IMR-90 (cell line): ENCODE measurements at regions not wholly inside any gene's neighbourhood (a gene's known extent, or its start where the extent isn't known, plus 50 kb on each side); places are given as distances from the start of the nearest gene placed in this dataset.

Experiments
- ATAC-seq: fragments of 200-7000 bp; cut with Tn5 transposase; 2 replicates; pipeline ENCODE4 v1.9.1; 2020; ENCODE audit warnings: low read depth, mild to moderate bottlenecking, moderate library complexity
- BruUV-seq: library from RNA; stranded (reverse); fragments of 400-500 nt; replicated peaks from 2 replicates; lab custom pipeline; 2021; lab: Mats Ljungman, UMichigan
- CTCF ChIA-PET: fragments of 300-600 bp; formaldehyde crosslinking; extraction: SDS; loops from one replicate; lab custom pipeline; 2021; ENCODE audit warnings: antibody characterized with exemption; lab: Yijun Ruan, JAX
- POLR2A ChIA-PET: fragments of 300-600 bp; sonication (Branson Sonifier 250); formaldehyde crosslinking; loops from one replicate; lab custom pipeline; 2022; ENCODE audit warnings: antibody characterized with exemption; ENCODE audit not compliant: unreplicated experiment; lab: Charles Lee
- DNase-seq: peaks from one replicate; pipeline ENCODE4 v3.0.0; 2013
- H2AFZ ChIP-seq: replicated peaks from 2 replicates; pipeline ENCODE3; 2013; ENCODE audit warnings: low read length, mild to moderate bottlenecking; ENCODE audit not compliant: poor library complexity
- H2AK5ac ChIP-seq: 2 replicates; pipeline ENCODE4 v1.6.1; 2013; ENCODE audit warnings: low read depth, low read length, inconsistent platforms
- H2AK9ac ChIP-seq: replicated peaks from 2 replicates; pipeline ENCODE3; 2013; ENCODE audit warnings: mild to moderate bottlenecking, low read depth, low read length, moderate library complexity; ENCODE audit not compliant: poor library complexity
- H2BK120ac ChIP-seq: 2 replicates; pipeline ENCODE4 v1.6.1; 2013; ENCODE audit warnings: low read depth, low read length, inconsistent platforms
- H2BK15ac ChIP-seq: 3 replicates; pipeline ENCODE4 v1.6.1; 2013; ENCODE audit warnings: low read depth, low read length, inconsistent platforms
- H2BK20ac ChIP-seq: 2 replicates; pipeline ENCODE4 v1.6.1; 2013; ENCODE audit warnings: low read depth, mild to moderate bottlenecking, inconsistent platforms, low read length, moderate library complexity
- H2BK5ac ChIP-seq: 2 replicates; pipeline ENCODE4 v1.6.1; 2013; ENCODE audit warnings: mild to moderate bottlenecking, low read depth, low read length, inconsistent platforms; ENCODE audit not compliant: poor library complexity, severe bottlenecking
- H3K14ac ChIP-seq: replicated peaks from 2 replicates; pipeline ENCODE4 v1.6.1; 2013; ENCODE audit warnings: low read depth, low read length, inconsistent platforms
- H3K18ac ChIP-seq: 2 replicates; pipeline ENCODE4 v1.6.1; 2013; ENCODE audit warnings: low read depth, low read length, control low read depth
- H3K23ac ChIP-seq: 2 replicates; pipeline ENCODE4 v1.6.1; 2013; ENCODE audit warnings: low read depth, low read length, inconsistent platforms
- H3K27ac ChIP-seq: 2 replicates; pipeline ENCODE4 v1.5.1; 2013; ENCODE audit warnings: mild to moderate bottlenecking, control low read depth, low read length; ENCODE audit not compliant: insufficient read depth
- H3K27me3 ChIP-seq: 2 replicates; pipeline ENCODE4 v1.6.1; 2013; ENCODE audit warnings: low read length; ENCODE audit not compliant: control insufficient read depth, insufficient read depth
- H3K36me3 ChIP-seq: 2 replicates; pipeline ENCODE4 v1.6.1; 2013; ENCODE audit warnings: low read length, mixed read lengths; ENCODE audit not compliant: control insufficient read depth, insufficient read depth
- H3K4ac ChIP-seq: 2 replicates; pipeline ENCODE4 v1.6.1; 2013; ENCODE audit warnings: low read depth, low read length, inconsistent platforms
- H3K4me1 ChIP-seq: 2 replicates; pipeline ENCODE4 v1.6.1; 2013; ENCODE audit warnings: low read length, mixed read lengths; ENCODE audit not compliant: control insufficient read depth, insufficient read depth
- H3K4me2 ChIP-seq: 2 replicates; pipeline ENCODE4 v1.6.1; 2013; ENCODE audit warnings: low read depth, mild to moderate bottlenecking, control low read depth, low read length, moderate library complexity
- H3K4me3 ChIP-seq: 2 replicates; pipeline ENCODE4 v1.5.1; 2013; ENCODE audit warnings: low read depth, mild to moderate bottlenecking, control low read depth, low read length, moderate library complexity; ENCODE audit not compliant: insufficient read depth
- H3K56ac ChIP-seq: 2 replicates; pipeline ENCODE4 v1.6.1; 2013; ENCODE audit warnings: low read length, inconsistent platforms; ENCODE audit not compliant: insufficient read depth; ENCODE audit errors: extremely low read depth
- H3K79me1 ChIP-seq, 2 experiments: 2 replicates each; pipeline ENCODE4 v1.6.1; 2013; ENCODE audit warnings: low read length in 2 of 2, inconsistent platforms in 1 of 2, low read depth in 1 of 2
- H3K9ac ChIP-seq: 2 replicates; pipeline ENCODE4 v1.6.1; 2013; ENCODE audit warnings: low read depth, low read length, control low read depth
- H3K9me1 ChIP-seq: 2 replicates; pipeline ENCODE4 v1.6.1; 2013; ENCODE audit warnings: low read length, inconsistent platforms; ENCODE audit not compliant: insufficient read depth
- H3K9me3 ChIP-seq: 2 replicates; pipeline ENCODE4 v1.6.1; 2013; ENCODE audit warnings: low read length; ENCODE audit not compliant: control insufficient read depth, insufficient read depth
- H4K20me1 ChIP-seq: 2 replicates; pipeline ENCODE4 v1.6.1; 2013; ENCODE audit warnings: low read length, inconsistent platforms; ENCODE audit not compliant: insufficient read depth
- H4K5ac ChIP-seq: 2 replicates; pipeline ENCODE4 v1.6.1; 2013; ENCODE audit warnings: mild to moderate bottlenecking, low read depth, low read length, control low read depth
- H4K8ac ChIP-seq, 2 experiments: 2 replicates each; pipeline ENCODE4 v1.6.1; 2013; ENCODE audit warnings: low read depth in 2 of 2, low read length in 2 of 2, control low read depth in 1 of 2, inconsistent platforms in 1 of 2
- H4K91ac ChIP-seq: 2 replicates; pipeline ENCODE4 v1.6.1; 2013; ENCODE audit warnings: low read depth, low read length, inconsistent platforms; ENCODE audit not compliant: insufficient read depth
- BHLHE40 ChIP-seq: fragments of 150-350 bp; IDR thresholded peaks from 2 replicates; pipeline ENCODE4 v1.6.1; 2016; ENCODE audit warnings: mild to moderate bottlenecking, low read depth, low read length
- CEBPB ChIP-seq: IDR thresholded peaks from 2 replicates; pipeline ENCODE4 v1.6.1; 2012; ENCODE audit warnings: low read depth, low read length, improper control_type of control experiment
- CHD1 ChIP-seq: IDR thresholded peaks from 2 replicates; pipeline ENCODE4 v1.6.1; 2012; ENCODE audit warnings: low read depth, low read length, improper control_type of control experiment
- ELK1 ChIP-seq: fragments of 150-350 bp; IDR thresholded peaks from 2 replicates; pipeline ENCODE4 v1.6.1; 2016; ENCODE audit warnings: low read depth, mild to moderate bottlenecking, low read length, moderate library complexity, borderline replicate concordance
- FOS ChIP-seq: fragments of 150-350 bp; IDR thresholded peaks from 2 replicates; pipeline ENCODE4 v1.6.1; 2016; ENCODE audit warnings: low read depth, low read length
- MAFK ChIP-seq: IDR thresholded peaks from 2 replicates; pipeline ENCODE4 v1.6.1; 2012; ENCODE audit warnings: low read depth, low read length, improper control_type of control experiment
- MAZ ChIP-seq: IDR thresholded peaks from 2 replicates; pipeline ENCODE4 v1.6.1; 2012; ENCODE audit warnings: low read depth, mild to moderate bottlenecking, low read length, improper control_type of control experiment, moderate library complexity, borderline replicate concordance
- MXI1 ChIP-seq: IDR thresholded peaks from 2 replicates; pipeline ENCODE4 v1.6.1; 2012; ENCODE audit warnings: low read depth, mild to moderate bottlenecking, low read length, moderate library complexity, borderline replicate concordance
- NFE2L2 ChIP-seq: fragments of 150-350 bp; IDR thresholded peaks from 2 replicates; pipeline ENCODE4 v1.6.1; 2016; ENCODE audit warnings: low read depth, mild to moderate bottlenecking, low read length
- POLR2A ChIP-seq: IDR thresholded peaks from 2 replicates; pipeline ENCODE4 v1.6.1; 2012; ENCODE audit warnings: mild to moderate bottlenecking, low read depth, low read length
- RAD21 ChIP-seq: IDR thresholded peaks from 2 replicates; pipeline ENCODE4 v1.6.1; 2012; ENCODE audit warnings: low read length, improper control_type of control experiment
- RCOR1 ChIP-seq: IDR thresholded peaks from 2 replicates; pipeline ENCODE4 v1.6.1; 2012; ENCODE audit warnings: mild to moderate bottlenecking, low read length, improper control_type of control experiment; ENCODE audit not compliant: insufficient replicate concordance
- RFX5 ChIP-seq: IDR thresholded peaks from 2 replicates; pipeline ENCODE4 v1.8.0; 2012; ENCODE audit warnings: low read depth, mild to moderate bottlenecking, low read length, moderate library complexity
- SMC3 ChIP-seq: fragments of 150-350 bp; IDR thresholded peaks from 2 replicates; pipeline ENCODE4 v1.6.1; 2016; ENCODE audit warnings: low read depth, mild to moderate bottlenecking, antibody characterized with exemption, low read length, moderate library complexity
- USF2 ChIP-seq: fragments of 150-350 bp; IDR thresholded peaks from 2 replicates; pipeline ENCODE4 v1.6.1; 2017; ENCODE audit warnings: mild to moderate bottlenecking, antibody characterized with exemption, low read length, low read depth
- WGBS, 2 experiments: methylation state at CpG; one replicate each; pipeline versions ENCODE4 v1.1.5 to v1.1.7; 2013; ENCODE audit warnings: missing lambda C conversion rate in 2 of 2; ENCODE audit not compliant: insufficient read length in 1 of 2; ENCODE audit errors: extremely low coverage in 2 of 2; 5-methylcytosine and 5-hydroxymethylcytosine counted together
- dilution Hi-C: fragments of 300-500 bp; cut with HindIII; formaldehyde crosslinking; loops from one replicate; pipeline ENCODE4 v1.14.3; 2018; ENCODE audit warnings: low sequenced_read_pairs; ENCODE audit not compliant: unreplicated experiment
- in situ Hi-C: fragments of 300-500 bp; cut with MboI; formaldehyde crosslinking; loops from 3 replicates; pipeline ENCODE4 v1.14.3; 2019; ENCODE audit warnings: low sequenced_read_pairs, inconsistent platforms, mixed read lengths
- intact Hi-C: fragments of 100-400 bp; cut with micrococcal nuclease; formaldehyde crosslinking; loops from 2 replicates; pipeline ENCODE4 v1.10.0; 2022
- TF ChIP-seq, protein P1 (sequence below): conservative IDR thresholded peaks from 2 replicates; pipeline ENCODE4 v1.5.1; 2012; ENCODE audit warnings: mild to moderate bottlenecking, low read depth, low read length, improper control_type of control experiment

DNA sequence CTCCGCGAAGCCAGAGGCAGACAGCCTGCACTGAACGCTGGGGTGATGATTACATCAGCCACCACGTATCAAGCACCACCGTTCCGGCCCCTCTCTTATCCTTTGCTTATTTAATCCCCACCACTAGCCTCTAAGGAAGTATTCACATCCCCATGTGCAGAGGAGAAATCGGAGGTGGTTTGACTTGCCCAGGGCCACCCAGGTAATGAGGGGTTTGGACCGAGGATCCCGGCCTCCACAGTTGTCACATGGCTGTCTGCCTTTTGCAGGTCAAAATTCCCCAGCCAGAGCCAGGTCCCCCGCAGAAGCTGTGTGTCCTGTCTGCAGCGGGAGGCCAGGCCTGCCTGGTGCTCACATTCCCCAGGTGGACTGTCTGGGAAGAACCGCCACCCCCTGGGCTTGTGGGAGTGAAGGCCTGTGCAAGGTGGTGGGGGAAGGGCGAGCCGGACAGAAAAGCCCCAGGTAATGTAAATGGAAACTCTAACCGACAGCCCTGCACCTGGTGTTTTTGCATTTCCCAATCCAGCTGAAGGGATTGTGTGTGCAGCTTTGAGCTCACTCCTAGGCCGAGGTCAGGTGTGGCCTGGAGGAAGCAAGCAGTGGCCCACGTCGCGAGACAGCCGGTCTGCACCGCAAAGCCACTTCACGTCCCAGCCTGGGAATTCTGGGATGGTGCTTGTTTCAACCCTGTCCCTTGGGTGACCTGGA lies 108.5 kb upstream of the ID2 start:
- Histone ChIP-seq H2BK20ac (no peak overlapping the region), H2BK5ac (no peak overlapping the region), H3K79me1 (no peaks in the 10 kb centered on the region), H3K56ac (no peak overlapping the region), H3K9me1 (peaks cover 7% of the 10 kb centered on the region; the same call in 1 of the 2 replicates), H3K36me3 (no peaks in the 10 kb centered on the region), H4K91ac (no peak overlapping the region), H4K5ac (no peak overlapping the region), H3K4ac (no peak overlapping the region), H4K8ac (no peak overlapping the region), H3K14ac (no peak overlapping the region), H3K4me1 (peaks cover 7% of the 10 kb centered on the region; the same call in 1 of the 2 replicates), H3K9me3 (no peaks in the 10 kb centered on the region), H3K4me2 (no peak overlapping the region), H3K23ac (no peak overlapping the region), H2BK120ac (no peak overlapping the region), H2AK9ac (no peak overlapping the region), H3K4me3 (no peak overlapping the region), H2BK15ac (no peak overlapping the region), H3K9ac (no peak overlapping the region), H3K27ac (no peak overlapping the region), H2AK5ac (peak overlapping the region; percentile 18; the same call in 1 of the 2 replicates), H3K18ac (no peak overlapping the region), H2AFZ (peak overlapping the region; percentile 7), H4K20me1 (no peaks in the 10 kb centered on the region), H3K27me3 (no peaks in the 10 kb centered on the region)
- dilution Hi-C loops = no loop called here
- TF ChIP-seq FOS = no peak
- TF ChIP-seq RFX5 = no peak
- no peak for TF ChIP-seq POLR2A
- TF ChIP-seq, protein P1, sequence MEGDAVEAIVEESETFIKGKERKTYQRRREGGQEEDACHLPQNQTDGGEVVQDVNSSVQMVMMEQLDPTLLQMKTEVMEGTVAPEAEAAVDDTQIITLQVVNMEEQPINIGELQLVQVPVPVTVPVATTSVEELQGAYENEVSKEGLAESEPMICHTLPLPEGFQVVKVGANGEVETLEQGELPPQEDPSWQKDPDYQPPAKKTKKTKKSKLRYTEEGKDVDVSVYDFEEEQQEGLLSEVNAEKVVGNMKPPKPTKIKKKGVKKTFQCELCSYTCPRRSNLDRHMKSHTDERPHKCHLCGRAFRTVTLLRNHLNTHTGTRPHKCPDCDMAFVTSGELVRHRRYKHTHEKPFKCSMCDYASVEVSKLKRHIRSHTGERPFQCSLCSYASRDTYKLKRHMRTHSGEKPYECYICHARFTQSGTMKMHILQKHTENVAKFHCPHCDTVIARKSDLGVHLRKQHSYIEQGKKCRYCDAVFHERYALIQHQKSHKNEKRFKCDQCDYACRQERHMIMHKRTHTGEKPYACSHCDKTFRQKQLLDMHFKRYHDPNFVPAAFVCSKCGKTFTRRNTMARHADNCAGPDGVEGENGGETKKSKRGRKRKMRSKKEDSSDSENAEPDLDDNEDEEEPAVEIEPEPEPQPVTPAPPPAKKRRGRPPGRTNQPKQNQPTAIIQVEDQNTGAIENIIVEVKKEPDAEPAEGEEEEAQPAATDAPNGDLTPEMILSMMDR = no peak
- TF ChIP-seq USF2 = no peak
- TF ChIP-seq BHLHE40 = no peak
- no peak for TF ChIP-seq CHD1
- no peak for TF ChIP-seq RCOR1
- no peak for TF ChIP-seq MXI1
- TF ChIP-seq MAFK = no peak
- TF ChIP-seq NFE2L2 = no peak
- no peak for TF ChIP-seq SMC3
- TF ChIP-seq ELK1 = no peak
- no peak for TF ChIP-seq MAZ
- TF ChIP-seq RAD21 = no peak
- TF ChIP-seq CEBPB = no peak
- DNase-seq = no peak
- CTCF ChIA-PET = no interaction called here
- BruUV-seq = no TSS peak
- WGBS, 2 experiments = 70% methylated on average over 2 of the region's 22 CpGs; no CpG with 5 or more reads in 1 of the 2 experiments
- POLR2A ChIA-PET = no interaction called here
- no peak for ATAC-seq
- intact Hi-C loops = no loop called here
- in situ Hi-C loops = no loop called here
